ENCODE measurements at regions not wholly inside any gene's neighbourhood (a gene's known extent, or its start where the extent isn't known, plus 50 kb on each side); places are given as distances from the start of the nearest gene placed in this dataset.

- H3K4me3 ChIP-seq (ENCODE audit: low read length): no peak overlapping the region
- DNase-seq (ENCODE audit: low read depth): no peak
- no peak for TF ChIP-seq CTCF (IDR thresholded peaks at IDR 0.05; ENCODE audit: insufficient read depth, low read depth, low read length, missing control alignments)
Observed at GRCh38 chr7:52074071-52074470, 757.5 kb upstream of the COBL start.

- no peak for TF ChIP-seq CTCF (IDR thresholded peaks at IDR 0.05; ENCODE audit: insufficient read depth, low read depth, low read length, missing control alignments)
- no peak for DNase-seq (ENCODE audit: low read depth)
- H3K4me3 ChIP-seq (ENCODE audit: low read length): no peak overlapping the region
Observed at GRCh38 chr7:52071744-52072143, 755.1 kb upstream of the COBL start.

GRCh38 chr7:52064493-52064892, 747.9 kb upstream of the COBL start:
- H3K4me3 ChIP-seq (ENCODE audit: low read length): no peak overlapping the region
- DNase-seq (ENCODE audit: low read depth): no peak
- TF ChIP-seq CTCF (IDR thresholded peaks at IDR 0.05; ENCODE audit: insufficient read depth, low read depth, low read length, missing control alignments): no peak

GRCh38 chr7:52061666-52062065, 745.1 kb upstream of the COBL start:
- TF ChIP-seq CTCF (IDR thresholded peaks at IDR 0.05; ENCODE audit: insufficient read depth, low read depth, low read length, missing control alignments): no peak
- no peak for DNase-seq (ENCODE audit: low read depth)
- H3K4me3 ChIP-seq (ENCODE audit: low read length): no peak overlapping the region

- TF ChIP-seq CTCF (IDR thresholded peaks at IDR 0.05; ENCODE audit: insufficient read depth, low read depth, low read length, missing control alignments): no peak
- no peak for DNase-seq (ENCODE audit: low read depth)
- H3K4me3 ChIP-seq (ENCODE audit: low read length): no peak overlapping the region
Observed at GRCh38 chr7:52053525-52053924, 736.9 kb upstream of the COBL start.

- no peak for TF ChIP-seq CTCF (IDR thresholded peaks at IDR 0.05; ENCODE audit: insufficient read depth, low read depth, low read length, missing control alignments)
- DNase-seq (ENCODE audit: low read depth): no peak
- H3K4me3 ChIP-seq (ENCODE audit: low read length): no peak overlapping the region
Observed at GRCh38 chr7:52030722-52031121, 714.1 kb upstream of the COBL start.

- no peak for TF ChIP-seq CTCF (IDR thresholded peaks at IDR 0.05; ENCODE audit: insufficient read depth, low read depth, low read length, missing control alignments)
- no peak overlapping the region for H3K4me3 ChIP-seq (ENCODE audit: low read length)
- no peak for DNase-seq (ENCODE audit: low read depth)
Observed at GRCh38 chr7:52026140-52026539, 709.5 kb upstream of the COBL start.

All from epithelial cell of esophagus (primary cell).